C4-2B (cell line): ENCODE measurements at regions not wholly inside any gene's neighbourhood (a gene's known extent, or its start where the extent isn't known, plus 50 kb on each side); places are given as distances from the start of the nearest gene placed in this dataset.

ENCODE experiments used
- ZFX ChIP-seq: fragments of 450-650 bp; IDR thresholded peaks from 2 replicates; pipeline ENCODE4 v1.6.1; 2017
- TF ChIP-seq, protein P1 (sequence below): fragments of 450-650 bp; conservative IDR thresholded peaks from 2 replicates; pipeline ENCODE4 v1.5.1; 2017; ENCODE audit warnings: mild to moderate bottlenecking

- TF ChIP-seq, protein P1, sequence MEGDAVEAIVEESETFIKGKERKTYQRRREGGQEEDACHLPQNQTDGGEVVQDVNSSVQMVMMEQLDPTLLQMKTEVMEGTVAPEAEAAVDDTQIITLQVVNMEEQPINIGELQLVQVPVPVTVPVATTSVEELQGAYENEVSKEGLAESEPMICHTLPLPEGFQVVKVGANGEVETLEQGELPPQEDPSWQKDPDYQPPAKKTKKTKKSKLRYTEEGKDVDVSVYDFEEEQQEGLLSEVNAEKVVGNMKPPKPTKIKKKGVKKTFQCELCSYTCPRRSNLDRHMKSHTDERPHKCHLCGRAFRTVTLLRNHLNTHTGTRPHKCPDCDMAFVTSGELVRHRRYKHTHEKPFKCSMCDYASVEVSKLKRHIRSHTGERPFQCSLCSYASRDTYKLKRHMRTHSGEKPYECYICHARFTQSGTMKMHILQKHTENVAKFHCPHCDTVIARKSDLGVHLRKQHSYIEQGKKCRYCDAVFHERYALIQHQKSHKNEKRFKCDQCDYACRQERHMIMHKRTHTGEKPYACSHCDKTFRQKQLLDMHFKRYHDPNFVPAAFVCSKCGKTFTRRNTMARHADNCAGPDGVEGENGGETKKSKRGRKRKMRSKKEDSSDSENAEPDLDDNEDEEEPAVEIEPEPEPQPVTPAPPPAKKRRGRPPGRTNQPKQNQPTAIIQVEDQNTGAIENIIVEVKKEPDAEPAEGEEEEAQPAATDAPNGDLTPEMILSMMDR = no peak
- TF ChIP-seq ZFX = no peak
These were observed 562.8 kb downstream of the ADCYAP1 start for GRCh38 chr18:1467461-1467964.
